ENCODE measurements at regions not wholly inside any gene's neighbourhood (a gene's known extent, or its start where the extent isn't known, plus 50 kb on each side); places are given as distances from the start of the nearest gene placed in this dataset.

- TF ChIP-seq CTCF (IDR thresholded peaks at IDR 0.05) (no peak), POLR2A (IDR thresholded peaks at IDR 0.05) (no peak)
Measured at GRCh38 chr12:98058213-98058612, 457.2 kb upstream of the TMPO start.

All from adrenal gland (tissue), 5 donors.